Activated CD4-positive, alpha-beta memory T cell treated with anti-CD3 and anti-CD28 coated beads for 36 hours (primary cell): ENCODE measurements at regions not wholly inside any gene's neighbourhood (a gene's known extent, or its start where the extent isn't known, plus 50 kb on each side); places are given as distances from the start of the nearest gene placed in this dataset.
"Not testable (repeated sequence)": the region's sequence is repeated elsewhere in the genome, so short reads cannot be mapped to it uniquely, and the experiment has no call there.

Source experiments
- CTCF ChIA-PET: fragments of 350-600 bp; sonication (Branson Sonifier 250); formaldehyde crosslinking; loops from one replicate; lab custom pipeline; 2021; ENCODE audit warnings: antibody characterized with exemption, inconsistent platforms; lab: Charles Lee
- POLR2A ChIA-PET: fragments of 350-600 bp; sonication (Branson Sonifier 250); formaldehyde crosslinking; loops from one replicate; lab custom pipeline; 2021; ENCODE audit warnings: antibody characterized with exemption; lab: Charles Lee
- DNase-seq: peaks from one replicate; pipeline ENCODE4 v3.0.0-alpha.2; 2020
- H3K27ac Mint-ChIP-seq: one replicate; pipeline ENCODE4 v1.8.0; 2021; ENCODE audit warnings: mixed read lengths
- H3K27me3 Mint-ChIP-seq: one replicate; pipeline ENCODE4 v1.8.0; 2021; ENCODE audit warnings: mixed read lengths
- H3K36me3 Mint-ChIP-seq: one replicate; pipeline ENCODE4 v1.8.0; 2021; ENCODE audit warnings: mixed read lengths
- H3K4me1 Mint-ChIP-seq: one replicate; pipeline ENCODE4 v1.8.0; 2021; ENCODE audit warnings: low read depth, mixed read lengths
- H3K4me3 Mint-ChIP-seq: one replicate; pipeline ENCODE4 v1.8.0; 2021; ENCODE audit warnings: mild to moderate bottlenecking, mixed read lengths
- H3K9me3 Mint-ChIP-seq: one replicate; pipeline ENCODE4 v1.8.0; 2021; ENCODE audit warnings: mixed read lengths
- intact Hi-C: fragments of 100-400 bp; cut with micrococcal nuclease; formaldehyde crosslinking; loops from one replicate; pipeline ENCODE4 v1.15.1; 2023

DNA sequence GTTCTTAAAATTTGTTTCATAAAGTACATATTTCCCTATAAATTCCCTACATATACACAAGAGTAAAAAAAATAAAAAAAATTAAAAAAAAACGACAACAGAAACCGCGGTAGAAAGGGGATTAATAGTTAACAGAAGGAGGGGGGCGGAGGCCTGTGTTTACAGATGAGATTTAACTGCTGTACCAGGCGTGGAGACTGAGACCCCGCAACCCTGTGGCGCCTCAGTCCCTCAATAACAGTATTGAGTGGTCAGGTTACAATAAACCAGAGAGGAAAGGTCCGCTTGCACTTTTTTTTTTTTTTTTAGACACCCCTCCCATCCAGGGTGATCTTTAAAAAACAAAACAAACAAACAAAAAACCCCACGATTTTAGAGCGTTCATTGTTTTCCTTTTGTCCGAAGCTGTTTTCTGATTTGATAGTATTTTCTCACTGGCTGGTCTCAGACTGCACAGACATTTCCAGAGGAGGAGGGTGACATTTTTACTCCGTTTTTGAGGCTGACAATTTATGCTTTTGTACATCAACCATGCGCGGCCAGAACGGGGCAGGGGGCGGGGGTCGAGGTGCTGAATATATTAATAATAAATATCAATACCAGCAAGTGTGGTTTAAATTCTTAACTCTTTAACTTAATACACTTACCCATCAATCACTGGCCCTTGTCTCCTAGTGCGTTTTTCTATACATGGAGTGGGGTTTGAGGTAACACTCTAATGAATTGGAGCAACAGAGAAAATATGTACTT is 1223.9 kb downstream of the BRINP3 start:
- POLR2A ChIA-PET = no interaction called here
- CTCF ChIA-PET = interaction anchor here (0.6 kb wide), 1 partner anchor 114 kb away, joined by 3 read pairs; no protein-coding TSS in a partner anchor
- intact Hi-C loops = no loop called here

DNA sequence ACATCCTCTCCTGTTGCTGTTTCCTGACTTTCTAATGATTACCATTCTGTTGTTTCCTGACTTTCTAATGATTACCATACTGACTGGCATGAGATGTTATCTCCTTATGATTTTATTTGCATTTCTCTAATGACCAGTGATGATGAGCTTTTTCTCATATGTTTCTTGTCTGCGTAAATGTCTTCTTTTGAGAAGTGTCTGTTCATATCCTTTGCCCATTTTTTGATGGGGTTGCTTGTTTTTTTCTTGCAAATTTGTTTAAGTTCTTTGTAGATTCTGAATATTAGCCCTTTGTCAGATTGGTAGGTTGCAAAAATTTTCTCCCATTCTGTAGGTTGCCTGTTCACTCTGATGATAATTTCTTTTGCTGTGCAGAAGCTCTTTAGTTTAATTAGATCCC is 1216.5 kb downstream of the BRINP3 start:
- H3K27ac Mint-ChIP-seq, DNase-seq, POLR2A ChIA-PET, H3K4me1 Mint-ChIP-seq, CTCF ChIA-PET, H3K27me3 Mint-ChIP-seq, H3K4me3 Mint-ChIP-seq, H3K36me3 Mint-ChIP-seq, intact Hi-C loops: not testable (repeated sequence)
- H3K9me3 Mint-ChIP-seq = peaks cover 22% of the 10 kb centered on the region

More for the DNA sequence above, 1223.9 kb downstream of the BRINP3 start:
- Mint-ChIP-seq H3K9me3 (peaks cover 3% of the 10 kb centered on the region), H3K27ac (no peak overlapping the region), H3K4me1 (no peaks in the 10 kb centered on the region), H3K36me3 (no peaks in the 10 kb centered on the region), H3K4me3 (no peak overlapping the region), H3K27me3 (no peaks in the 10 kb centered on the region)
- no peak for DNase-seq

DNA sequence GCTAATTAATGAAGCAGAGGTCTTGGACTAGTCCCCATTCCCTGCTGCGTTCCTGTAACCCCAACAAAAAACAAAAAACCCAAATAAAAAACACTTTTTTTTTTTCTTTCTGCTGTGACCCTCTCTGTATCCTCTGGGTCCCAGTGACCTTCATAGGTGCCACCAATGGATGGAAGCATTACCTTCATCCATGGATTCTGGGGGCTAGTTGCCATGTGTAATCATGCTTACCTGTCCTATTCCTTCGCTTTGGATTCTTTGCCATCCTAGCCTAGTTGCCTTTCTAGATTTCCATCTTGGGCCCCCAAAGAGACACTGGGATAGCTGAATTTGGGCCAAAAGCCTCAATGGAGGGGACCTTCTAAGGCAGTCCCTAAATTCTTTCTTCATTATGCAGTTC is 1208.7 kb downstream of the BRINP3 start:
- Mint-ChIP-seq H3K9me3 (peaks cover 35% of the 10 kb centered on the region), H3K27ac (no peak overlapping the region), H3K4me1 (no peaks in the 10 kb centered on the region), H3K36me3 (no peaks in the 10 kb centered on the region), H3K27me3 (no peaks in the 10 kb centered on the region), H3K4me3 (no peak overlapping the region)
- ChIA-PET POLR2A (no interaction called here), CTCF (no interaction called here)
- no peak for DNase-seq
- intact Hi-C loops = no loop called here

DNA sequence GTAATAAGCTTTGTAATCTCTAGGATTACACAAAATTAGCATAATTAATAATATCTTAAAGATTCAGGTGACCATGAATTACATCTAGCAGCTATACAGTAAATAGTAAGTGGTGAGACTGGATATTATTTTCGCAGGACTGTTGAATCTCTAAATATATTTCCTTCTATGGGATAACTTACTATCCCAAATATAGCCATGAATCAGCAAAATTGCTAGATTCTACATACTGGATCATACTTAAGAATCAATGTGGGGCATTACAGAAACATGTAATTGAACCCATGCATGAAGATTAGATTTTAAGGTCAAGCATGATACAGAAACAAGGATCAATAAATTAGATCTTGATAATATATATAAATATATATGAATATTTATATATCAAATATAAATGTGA is 1203.4 kb downstream of the BRINP3 start:
- CTCF ChIA-PET = no interaction called here
- no peak for DNase-seq
- peaks cover 15% of the 10 kb centered on the region for H3K9me3 Mint-ChIP-seq
- no peaks in the 10 kb centered on the region for H3K27me3 Mint-ChIP-seq
- intact Hi-C loops = no loop called here
- no peaks in the 10 kb centered on the region for H3K36me3 Mint-ChIP-seq
- H3K4me1 Mint-ChIP-seq = no peaks in the 10 kb centered on the region
- H3K27ac Mint-ChIP-seq = no peak overlapping the region
- no peak overlapping the region for H3K4me3 Mint-ChIP-seq
- POLR2A ChIA-PET = no interaction called here

DNA sequence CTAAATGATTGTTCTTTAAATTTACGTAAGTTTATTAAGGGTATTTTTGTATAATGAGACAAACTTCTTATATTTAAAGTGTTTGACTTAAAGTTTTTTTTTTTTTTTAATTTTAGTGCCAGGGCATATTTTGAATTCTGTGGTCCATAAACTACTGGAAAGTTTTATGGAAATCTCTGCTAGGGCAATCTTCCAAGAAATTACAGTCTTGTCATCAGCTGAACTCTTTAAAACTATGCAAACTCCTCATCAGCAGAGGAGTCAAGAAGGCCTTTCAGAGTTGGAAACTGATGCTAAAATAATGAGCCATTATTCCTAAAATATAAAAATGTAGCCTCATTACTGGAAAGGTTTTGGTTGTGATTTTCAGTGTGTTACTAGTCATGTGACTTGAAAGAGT is 1201.9 kb downstream of the BRINP3 start:
- H3K36me3 Mint-ChIP-seq = no peaks in the 10 kb centered on the region
- H3K9me3 Mint-ChIP-seq = peaks cover 11% of the 10 kb centered on the region
- ChIA-PET POLR2A (no interaction called here), CTCF (no interaction called here)
- no peak for DNase-seq
- H3K4me3 Mint-ChIP-seq = no peak overlapping the region
- H3K27ac Mint-ChIP-seq = no peak overlapping the region
- intact Hi-C loops = no loop called here
- H3K27me3 Mint-ChIP-seq = no peaks in the 10 kb centered on the region
- H3K4me1 Mint-ChIP-seq = no peaks in the 10 kb centered on the region

DNA sequence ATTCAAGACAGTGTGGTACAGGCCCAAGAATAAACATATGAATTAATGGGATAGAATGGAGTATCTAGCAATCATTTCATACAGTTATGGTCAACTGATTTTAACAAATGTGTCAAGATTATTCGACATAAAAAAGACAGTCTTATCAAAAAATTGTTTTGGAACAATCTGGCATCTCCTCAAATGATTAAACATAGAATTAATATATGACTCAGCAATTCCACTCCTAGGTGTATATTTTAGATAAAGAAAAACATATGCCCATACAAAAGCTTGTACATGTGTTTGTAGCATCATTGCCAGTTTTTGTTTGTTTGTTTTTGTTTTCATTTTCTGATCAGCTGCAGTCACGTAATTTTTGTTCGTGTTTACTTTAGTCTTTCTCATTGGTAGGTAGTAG is 1188.3 kb downstream of the BRINP3 start:
- ChIA-PET CTCF (no interaction called here), POLR2A (no interaction called here)
- Mint-ChIP-seq H3K36me3 (no peaks in the 10 kb centered on the region), H3K4me1 (no peaks in the 10 kb centered on the region), H3K27ac (no peak overlapping the region), H3K9me3 (peaks cover 10% of the 10 kb centered on the region), H3K4me3 (no peak overlapping the region), H3K27me3 (no peaks in the 10 kb centered on the region)
- no peak for DNase-seq
- intact Hi-C loops = no loop called here

DNA sequence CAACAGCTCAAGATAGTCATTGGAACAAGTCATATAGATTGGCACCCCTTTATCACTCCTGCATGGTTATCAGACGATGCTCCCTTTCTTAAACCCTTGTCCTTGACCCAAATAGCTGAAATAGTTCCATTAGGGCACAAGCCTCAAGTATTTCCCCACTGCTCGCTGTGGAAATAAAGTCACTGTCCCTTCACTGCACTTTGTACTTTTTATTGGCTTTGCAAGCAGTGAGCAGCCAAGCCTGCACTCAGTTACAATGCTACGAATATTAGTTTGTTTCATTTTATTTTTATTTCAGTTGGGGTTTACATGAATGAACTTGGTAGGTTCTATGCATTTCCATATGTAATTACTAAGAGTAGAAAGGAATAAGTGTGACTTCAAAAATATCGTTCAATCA is 1176.4 kb downstream of the BRINP3 start:
- ChIA-PET POLR2A (no interaction called here), CTCF (no interaction called here)
- intact Hi-C loops = no loop called here
- Mint-ChIP-seq H3K9me3 (peaks cover 6% of the 10 kb centered on the region), H3K4me1 (no peaks in the 10 kb centered on the region), H3K27ac (no peak overlapping the region), H3K27me3 (no peaks in the 10 kb centered on the region), H3K36me3 (no peaks in the 10 kb centered on the region), H3K4me3 (no peak overlapping the region)
- no peak for DNase-seq

DNA sequence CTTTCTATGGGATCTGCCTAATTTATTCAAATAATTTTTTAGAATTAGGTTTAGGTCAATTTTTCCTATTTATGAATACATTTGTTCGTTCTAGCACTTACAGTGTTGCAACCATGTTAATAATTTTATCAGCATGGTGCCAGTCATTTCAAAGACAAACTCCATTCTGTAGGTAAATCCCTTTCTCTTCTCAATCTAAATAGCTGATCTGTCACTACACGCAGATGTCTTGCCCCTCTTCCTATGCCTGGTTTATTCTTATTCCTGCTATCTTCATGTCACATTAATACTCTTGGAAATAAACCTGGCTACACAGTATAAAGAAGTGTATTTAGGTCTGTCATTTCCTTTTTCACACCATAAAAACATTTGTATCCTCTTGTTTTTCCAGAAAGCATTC is 1172.4 kb downstream of the BRINP3 start:
- no peak for DNase-seq
- Mint-ChIP-seq H3K27ac (no peak overlapping the region), H3K4me1 (no peaks in the 10 kb centered on the region), H3K4me3 (no peak overlapping the region), H3K36me3 (no peaks in the 10 kb centered on the region), H3K9me3 (no peaks in the 10 kb centered on the region), H3K27me3 (no peaks in the 10 kb centered on the region)
- intact Hi-C loops = no loop called here
- CTCF ChIA-PET = no interaction called here
- POLR2A ChIA-PET = no interaction called here

DNA sequence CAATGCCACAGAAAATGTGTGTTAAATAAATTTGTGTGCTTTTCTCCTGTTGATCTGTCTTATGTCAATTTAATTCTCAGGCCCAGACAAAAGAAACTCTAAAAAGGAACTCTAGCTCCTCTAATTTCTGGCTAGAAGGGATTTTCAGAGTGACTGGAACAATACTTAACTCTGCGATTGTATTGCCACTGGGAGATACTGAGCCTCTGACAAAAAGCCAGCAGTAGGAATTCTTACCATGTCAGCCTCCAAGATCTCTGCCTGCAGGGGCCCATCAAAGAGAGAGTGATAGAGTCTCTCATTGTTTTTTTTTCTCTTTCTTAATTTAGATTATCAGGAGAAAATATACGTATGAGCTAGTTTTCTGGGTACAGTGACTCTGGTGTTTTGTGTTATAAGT is 1165.7 kb downstream of the BRINP3 start:
- H3K36me3 Mint-ChIP-seq = no peaks in the 10 kb centered on the region
- H3K9me3 Mint-ChIP-seq = peaks cover 2% of the 10 kb centered on the region
- no peaks in the 10 kb centered on the region for H3K4me1 Mint-ChIP-seq
- no peaks in the 10 kb centered on the region for H3K27me3 Mint-ChIP-seq
- H3K4me3 Mint-ChIP-seq = no peak overlapping the region
- H3K27ac Mint-ChIP-seq = no peak overlapping the region
- POLR2A ChIA-PET = no interaction called here
- DNase-seq = no peak
- CTCF ChIA-PET = no interaction called here
- intact Hi-C loops = no loop called here

DNA sequence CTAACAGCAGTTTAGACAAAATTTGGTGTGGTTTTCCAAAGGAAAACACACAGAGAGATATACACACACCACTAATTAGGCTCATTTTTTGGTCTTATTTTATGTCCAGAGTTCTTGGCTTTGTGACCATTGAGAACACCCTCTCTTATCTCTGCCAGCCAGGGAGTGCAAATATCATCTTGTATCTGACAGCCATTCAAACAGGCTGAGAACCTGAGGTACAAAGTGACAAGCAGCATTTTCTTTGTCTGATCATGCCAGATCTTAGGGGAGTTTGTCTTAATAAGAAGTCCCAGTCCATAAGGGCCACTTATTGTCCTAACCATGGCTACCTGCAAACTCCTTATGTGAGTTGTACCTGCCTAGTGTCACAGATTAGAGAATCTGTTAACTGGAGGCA is 1165.2 kb downstream of the BRINP3 start:
- no peak for DNase-seq
- H3K4me3 Mint-ChIP-seq = no peak overlapping the region
- H3K27me3 Mint-ChIP-seq = no peaks in the 10 kb centered on the region
- no peak overlapping the region for H3K27ac Mint-ChIP-seq
- H3K9me3 Mint-ChIP-seq = peaks cover 2% of the 10 kb centered on the region
- CTCF ChIA-PET = no interaction called here
- H3K36me3 Mint-ChIP-seq = no peaks in the 10 kb centered on the region
- POLR2A ChIA-PET = no interaction called here
- H3K4me1 Mint-ChIP-seq = no peaks in the 10 kb centered on the region
- intact Hi-C loops = no loop called here

DNA sequence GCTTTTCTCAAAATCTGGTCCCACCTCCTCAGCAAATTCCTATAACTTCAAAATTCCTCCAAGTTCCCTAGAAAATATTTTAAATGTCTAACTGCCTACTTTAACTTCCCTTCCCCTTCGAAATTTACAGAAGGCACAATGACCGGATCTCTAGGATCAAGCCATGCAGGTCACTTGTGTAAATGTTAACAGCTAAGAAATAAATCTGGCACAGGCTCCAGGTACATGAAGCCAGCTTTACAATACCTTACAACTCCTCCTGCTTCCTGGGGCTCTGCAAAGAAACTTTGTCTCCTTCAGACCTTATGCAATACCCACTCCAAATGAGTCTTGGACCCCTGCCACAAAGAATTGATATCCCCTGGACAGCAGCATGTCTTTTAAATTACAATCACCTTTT is 1164.2 kb downstream of the BRINP3 start:
- DNase-seq = no peak
- H3K4me1 Mint-ChIP-seq = no peaks in the 10 kb centered on the region
- H3K27ac Mint-ChIP-seq = no peak overlapping the region
- peaks cover 2% of the 10 kb centered on the region for H3K9me3 Mint-ChIP-seq
- no peaks in the 10 kb centered on the region for H3K36me3 Mint-ChIP-seq
- H3K4me3 Mint-ChIP-seq = no peak overlapping the region
- no peaks in the 10 kb centered on the region for H3K27me3 Mint-ChIP-seq
- ChIA-PET POLR2A (no interaction called here), CTCF (no interaction called here)
- intact Hi-C loops = no loop called here

DNA sequence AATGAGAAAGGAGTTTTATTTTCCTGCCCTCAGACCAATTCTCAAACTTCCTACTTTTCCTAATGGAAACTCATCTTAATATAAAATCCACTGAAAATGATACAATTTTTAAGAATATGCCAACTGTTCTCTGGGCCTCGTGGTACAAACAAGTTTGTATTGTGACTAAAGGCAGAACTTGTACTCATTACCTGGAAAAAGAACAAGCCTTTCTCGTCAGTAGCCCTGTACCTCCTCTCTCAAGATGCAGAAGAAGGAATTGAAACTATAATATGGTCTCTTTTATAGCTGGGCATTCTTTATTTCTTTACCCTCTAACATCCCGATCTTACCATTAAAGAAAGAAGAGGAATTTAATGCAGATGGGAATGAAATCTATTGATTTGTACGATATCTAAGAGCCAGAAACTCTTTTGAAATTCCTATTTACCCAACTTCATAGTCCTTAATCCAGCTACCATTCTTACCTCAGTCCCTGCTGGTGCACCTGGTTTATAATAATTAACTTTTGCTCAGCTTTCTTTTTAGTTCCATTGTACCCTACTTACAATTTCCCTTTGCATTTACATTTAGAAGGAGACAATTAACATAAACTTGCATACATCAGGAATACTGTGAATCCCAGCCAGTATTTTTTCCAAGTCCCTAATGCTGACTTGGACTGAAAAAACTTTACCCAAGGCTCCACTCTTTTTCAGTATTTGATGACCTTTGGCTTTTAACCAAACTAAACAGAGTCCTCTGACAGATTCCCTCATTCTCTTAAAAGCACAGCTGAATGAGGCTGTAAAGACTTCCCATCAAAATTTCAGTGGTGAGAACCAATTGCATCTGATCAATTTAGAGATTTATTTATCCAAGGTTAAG is 1162.4 kb downstream of the BRINP3 start:
- Mint-ChIP-seq H3K4me3 (no peak overlapping the region), H3K27ac (no peak overlapping the region), H3K36me3 (no peaks in the 10 kb centered on the region), H3K9me3 (peaks cover 9% of the 10 kb centered on the region), H3K27me3 (no peaks in the 10 kb centered on the region), H3K4me1 (no peaks in the 10 kb centered on the region)
- ChIA-PET POLR2A (no interaction called here), CTCF (no interaction called here)
- intact Hi-C loops = no loop called here
- DNase-seq = no peak

DNA sequence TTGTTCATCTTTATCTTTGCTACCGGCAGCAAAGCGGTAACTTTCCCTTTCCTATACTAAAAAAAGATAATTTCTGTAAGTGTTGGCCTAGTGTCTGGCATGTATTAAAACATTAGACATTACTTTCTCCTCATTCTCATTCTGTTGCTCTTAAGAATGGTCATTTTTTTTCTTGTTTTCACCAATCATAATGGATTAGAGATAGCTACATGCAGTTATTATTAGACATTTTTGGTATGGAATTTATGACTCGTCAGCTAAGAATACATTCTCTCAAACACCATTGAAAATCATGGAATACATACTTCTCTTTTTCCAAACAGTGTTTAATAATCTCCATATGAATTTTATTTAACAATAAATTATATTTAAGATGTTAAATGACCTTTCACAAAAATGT is 1154.6 kb downstream of the BRINP3 start:
- Mint-ChIP-seq H3K4me3 (no peak overlapping the region), H3K9me3 (peaks cover 23% of the 10 kb centered on the region), H3K4me1 (no peaks in the 10 kb centered on the region), H3K27me3 (no peaks in the 10 kb centered on the region), H3K27ac (no peak overlapping the region), H3K36me3 (no peaks in the 10 kb centered on the region)
- intact Hi-C loops = no loop called here
- ChIA-PET POLR2A (no interaction called here), CTCF (no interaction called here)
- no peak for DNase-seq
